ENCODE measurements at regions not wholly inside any gene's neighbourhood (a gene's known extent, or its start where the extent isn't known, plus 50 kb on each side); places are given as distances from the start of the nearest gene placed in this dataset.

GRCh38 chr2:34025196-34025595, 426.1 kb upstream of the FAM98A start:
- TF ChIP-seq POLR2A (IDR thresholded peaks at IDR 0.05; ENCODE audit: low read depth, low read length) (no peak), TAF1 (IDR thresholded peaks at IDR 0.05; ENCODE audit: borderline replicate concordance, low read depth, low read length) (no peak), POLR2AphosphoS5 (IDR thresholded peaks at IDR 0.05; ENCODE audit: low read depth, low read length) (no peak)
